K562 (cell line): ENCODE measurements at regions not wholly inside any gene's neighbourhood (a gene's known extent, or its start where the extent isn't known, plus 50 kb on each side); places are given as distances from the start of the nearest gene placed in this dataset.
A peak's percentile ranks its signal among the peaks of the same experiment; 100 is the strongest.

Source experiments
- ATAC-seq: fragments of 200-7000 bp; cut with Tn5 transposase; 3 replicates; pipeline ENCODE4 v1.9.1; 2020; ENCODE audit warnings: moderate library complexity
- BruUV-seq: library from RNA; stranded (reverse); fragments of 400-500 nt; replicated peaks from 2 replicates; lab custom pipeline; 2021; lab: Mats Ljungman, UMichigan
- CTCF ChIA-PET: fragments of 300-600 bp; formaldehyde crosslinking; extraction: SDS; loops from one replicate; lab custom pipeline; 2021; ENCODE audit warnings: low intra/inter-chr PET ratio; lab: Yijun Ruan, JAX
- POLR2A ChIA-PET: fragments of 300-600, 350-650 bp; sonication (Branson Sonifier 250); formaldehyde crosslinking; extraction: SDS; loops from one replicate; lab custom pipeline; 2021; ENCODE audit warnings: antibody characterized with exemption, inconsistent platforms; lab: Yijun Ruan, JAX
- DNase-seq, 4 experiments: peaks; one replicate each; pipeline versions ENCODE4 v3.0.0 to v3.0.0-alpha.2; 2011 to 2018; ENCODE audit warnings: low spot score in 3 of 4, mixed read lengths in 3 of 4; ENCODE audit errors: extremely low read depth in 1 of 4
- FAIRE-seq: peaks from 2 replicates; lab custom pipeline; 2011; peaks lifted over from hg19 to GRCh38; lab: Jason Lieb, UNC
- H2AFZ ChIP-seq: 2 replicates; pipeline ENCODE4 v1.6.0; 2011; ENCODE audit warnings: low read depth, low read length, control low read depth, inconsistent platforms
- H3K27ac ChIP-seq: fragments of 200-600 bp; 3 replicates; pipeline ENCODE4 v1.8.0; 2011; ENCODE audit warnings: low read depth, mild to moderate bottlenecking, control low read depth, inconsistent platforms, low read length, moderate library complexity, mixed read lengths; ENCODE audit errors: extremely low read depth
- H3K27me3 ChIP-seq, 2 experiments: fragments of 300-600 bp in 1 of 2; 2 replicates in 1 of 2; 3 replicates in 1 of 2; pipeline versions ENCODE4 v1.6.0 to v1.8.0; 2011; ENCODE audit warnings: inconsistent platforms in 2 of 2, low read length in 2 of 2, mild to moderate bottlenecking in 1 of 2, mixed read lengths in 1 of 2, moderate library complexity in 1 of 2; ENCODE audit not compliant: control insufficient read depth in 2 of 2, insufficient read depth in 2 of 2
- H3K36me3 ChIP-seq: fragments of 300-600 bp; 3 replicates; pipeline ENCODE4 v1.8.0; 2011; ENCODE audit warnings: mild to moderate bottlenecking, low read length, inconsistent platforms; ENCODE audit not compliant: control insufficient read depth, insufficient read depth
- H3K4me1 ChIP-seq, 2 experiments: fragments of 200-600 bp in 1 of 2; replicated peaks in 1 of 2; 2 replicates in 1 of 2; 3 replicates in 1 of 2; pipeline versions ENCODE4 v1.5.1 to v1.8.0; 2011; ENCODE audit warnings: inconsistent platforms in 2 of 2, low read length in 2 of 2, mild to moderate bottlenecking in 1 of 2, mixed read lengths in 1 of 2, moderate library complexity in 1 of 2; ENCODE audit not compliant: control insufficient read depth in 2 of 2, insufficient read depth in 2 of 2
- H3K4me2 ChIP-seq: 2 replicates; pipeline ENCODE4 v1.6.1; 2011; ENCODE audit warnings: low read length, control low read depth, inconsistent platforms, mixed read lengths; ENCODE audit not compliant: insufficient read depth
- H3K4me3 ChIP-seq: fragments of 200-600 bp; sonication (generic), shearing (Covaris generic); 2 replicates; pipeline ENCODE4 v1.5.1; 2016; ENCODE audit warnings: control low read depth, inconsistent platforms
- H3K79me2 ChIP-seq: fragments of 200-600 bp; 3 replicates; pipeline ENCODE4 v1.8.0; 2011; ENCODE audit warnings: low read length, inconsistent platforms; ENCODE audit not compliant: control insufficient read depth, insufficient read depth
- H3K9ac ChIP-seq, 2 experiments: 2 replicates each; pipeline versions ENCODE4 v1.6.0 to v1.6.1; 2011; ENCODE audit warnings: low read depth in 2 of 2, low read length in 2 of 2, control low read depth in 1 of 2, inconsistent platforms in 1 of 2, mild to moderate bottlenecking in 1 of 2, mixed read lengths in 1 of 2; ENCODE audit not compliant: insufficient read depth in 1 of 2
- H3K9me1 ChIP-seq: one replicate; pipeline ENCODE4 v1.6.0; 2011; ENCODE audit warnings: inconsistent platforms, mild to moderate bottlenecking, low read length, moderate library complexity; ENCODE audit not compliant: control insufficient read depth, insufficient read depth
- H3K9me3 ChIP-seq: replicated peaks from 2 replicates; pipeline ENCODE4 v1.5.1; 2011; ENCODE audit warnings: low read depth, low read length, inconsistent platforms; ENCODE audit not compliant: control insufficient read depth, insufficient read depth
- H4K20me1 ChIP-seq: replicated peaks from 2 replicates; pipeline ENCODE4 v1.6.1; 2011; ENCODE audit warnings: low read length, inconsistent platforms, mixed read lengths; ENCODE audit not compliant: control insufficient read depth, insufficient read depth
- E2F3 ChIP-seq: fragments of 250-450 bp; sonication (Bioruptor Pico); IDR thresholded peaks from 2 replicates; pipeline ENCODE4 v1.4.0; 2020; ENCODE audit warnings: mild to moderate bottlenecking
- ETV5 ChIP-seq: sonication (generic); formaldehyde crosslinking; IDR thresholded peaks from 2 replicates; pipeline ENCODE4 v1.4.0; 2020; ENCODE audit warnings: low read depth, mild to moderate bottlenecking, missing genetic modification reagents
- FOXA3 ChIP-seq, 2 experiments: fragments of 450-650 bp in 1 of 2; sonication (generic) in 1 of 2; formaldehyde crosslinking; IDR thresholded peaks in 1 of 2; conservative IDR thresholded peaks in 1 of 2; 2 replicates each; pipeline versions ENCODE4 v1.4.0 to v1.8.0; 2020 to 2022; ENCODE audit warnings: mild to moderate bottlenecking in 2 of 2, missing genetic modification reagents in 1 of 2
- NR2C2 ChIP-seq, 2 experiments: fragments of 200-800 bp in 1 of 2; sonication (Bioruptor generic) in 1 of 2; sonication (generic) in 1 of 2; formaldehyde crosslinking in 1 of 2; IDR thresholded peaks; 2 replicates each; pipeline versions ENCODE4 v1.6.1 to v1.8.0; 2016 to 2022; ENCODE audit warnings: mild to moderate bottlenecking in 1 of 2, missing compliant biosample characterization in 1 of 2, missing genetic modification characterization in 1 of 2, missing genetic modification reagents in 1 of 2
- POLR3A ChIP-seq: IDR thresholded peaks from 2 replicates; pipeline ENCODE4 v1.6.1; 2011; ENCODE audit warnings: borderline replicate concordance, mild to moderate bottlenecking, moderate library complexity; ENCODE audit not compliant: insufficient read length, insufficient read depth; ENCODE audit errors: extremely low read depth
- WHSC1 ChIP-seq: IDR thresholded peaks from one replicate; pipeline ENCODE4 v1.6.1; 2012; ENCODE audit warnings: low read length, control low read depth, inconsistent platforms
- ZKSCAN3 ChIP-seq: fragments of 250-450 bp; sonication (Bioruptor Pico); IDR thresholded peaks from 2 replicates; pipeline ENCODE4 v1.4.0; 2020
- ZNF184 ChIP-seq: sonication (generic); formaldehyde crosslinking; IDR thresholded peaks from 2 replicates; pipeline ENCODE4 v1.5.0; 2020; ENCODE audit warnings: missing genetic modification reagents
- ZNF589 ChIP-seq: fragments of 200-800 bp; sonication (Bioruptor generic); IDR thresholded peaks from 2 replicates; pipeline ENCODE4 v1.6.1; 2016; ENCODE audit warnings: low read depth, missing genetic modification characterization, missing compliant biosample characterization
- WGBS: fragments of 100-300 bp; shearing (Covaris generic); methylation state at CpG from one replicate; pipeline ENCODE4 v1.1.6; 2016; ENCODE audit warnings: low coverage, mixed read lengths; ENCODE audit not compliant: insufficient coverage; ENCODE audit errors: missing lambda C conversion rate; 5-methylcytosine and 5-hydroxymethylcytosine counted together
- in situ Hi-C: fragments of 300-500 bp; cut with MboI; formaldehyde crosslinking; loops from 4 replicates; pipeline ENCODE4 v1.15.0; 2018; ENCODE audit warnings: inconsistent platforms, mixed read lengths
- intact Hi-C: fragments of 100-400 bp; cut with micrococcal nuclease; formaldehyde crosslinking; loops from 2 replicates; pipeline ENCODE4 v1.14.2; 2022
- TF ChIP-seq, protein P1 (sequence below): fragments of 200-400 bp; formaldehyde crosslinking; IDR thresholded peaks from 2 replicates; pipeline ENCODE4 v1.6.1; 2017; ENCODE audit warnings: mild to moderate bottlenecking, low read depth, low read length, moderate library complexity
- TF ChIP-seq, protein P2 (sequence below), 2 experiments: fragments of 450-650 bp in 1 of 2; IDR thresholded peaks; 2 replicates each; pipeline ENCODE4 v1.6.1; 2011 to 2017; ENCODE audit warnings: low read depth in 2 of 2, antibody characterized with exemption in 1 of 2, borderline replicate concordance in 1 of 2, low read length in 1 of 2, mild to moderate bottlenecking in 1 of 2, mixed read lengths in 1 of 2; ENCODE audit not compliant: control insufficient read depth in 1 of 2
- TF ChIP-seq, protein P3 (sequence below): sonication (generic); formaldehyde crosslinking; IDR thresholded peaks from 2 replicates; pipeline ENCODE4 v1.9.0; 2022; ENCODE audit warnings: mild to moderate bottlenecking, missing genetic modification reagents

DNA sequence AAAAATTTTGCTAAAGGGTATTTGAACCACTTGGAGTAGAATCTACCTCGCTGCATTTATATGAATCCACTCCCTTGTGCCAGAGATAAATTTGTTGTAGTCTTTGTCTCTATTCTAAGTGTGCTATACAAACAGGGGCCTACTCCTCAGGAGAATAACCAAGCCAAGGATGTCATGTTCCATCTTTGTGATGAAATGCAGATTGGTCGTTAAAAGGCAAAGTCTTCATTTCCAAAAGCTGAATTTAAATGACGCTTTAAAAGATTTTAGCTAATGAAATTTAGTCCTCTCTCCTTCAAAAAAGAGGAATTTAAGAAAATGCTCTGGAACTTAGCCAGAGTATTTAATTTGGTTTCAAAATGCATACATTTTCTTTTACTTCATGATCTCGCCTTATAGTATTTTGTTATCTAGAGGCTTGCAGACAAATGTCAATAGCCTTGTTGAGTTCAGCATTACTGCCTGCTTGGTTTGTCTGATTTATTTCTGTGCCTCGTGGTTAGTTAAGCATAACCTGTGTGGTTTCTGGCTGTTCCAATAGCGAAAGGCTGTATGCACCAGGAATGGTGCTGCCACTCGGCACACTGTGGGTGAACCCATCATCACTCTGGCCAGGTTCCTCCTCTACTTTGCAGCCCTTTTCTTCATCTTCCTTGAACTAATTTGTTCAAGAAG, 417.6 kb downstream of the ZNF521 start:
- DNase-seq (no peak), ATAC-seq (no peak), FAIRE-seq (peak; percentile 40)
- intact Hi-C loops: no loop called here
- Histone ChIP-seq H3K27ac (no peak overlapping the region), H3K4me3 (no peak overlapping the region), H3K36me3 (no peaks in the 10 kb centered on the region), H3K27me3 (no peaks in the 10 kb centered on the region), H4K20me1 (no peaks in the 10 kb centered on the region), H3K9me1 (no peaks in the 10 kb centered on the region), H3K9me3 (no peaks in the 10 kb centered on the region; the same call in 1 of the 2 replicates), H2AFZ (no peak overlapping the region), H3K4me1 (no peaks in the 10 kb centered on the region), H3K4me2 (no peak overlapping the region), H3K79me2 (no peaks in the 10 kb centered on the region), H3K9ac (no peak overlapping the region)
- in situ Hi-C loops: no loop called here
- BruUV-seq: no TSS peak
- no peak for TF ChIP-seq ZNF589
- TF ChIP-seq ETV5 (CRISPR knock-in tag): no peak
- TF ChIP-seq ZNF184: no peak
- TF ChIP-seq, protein P1, sequence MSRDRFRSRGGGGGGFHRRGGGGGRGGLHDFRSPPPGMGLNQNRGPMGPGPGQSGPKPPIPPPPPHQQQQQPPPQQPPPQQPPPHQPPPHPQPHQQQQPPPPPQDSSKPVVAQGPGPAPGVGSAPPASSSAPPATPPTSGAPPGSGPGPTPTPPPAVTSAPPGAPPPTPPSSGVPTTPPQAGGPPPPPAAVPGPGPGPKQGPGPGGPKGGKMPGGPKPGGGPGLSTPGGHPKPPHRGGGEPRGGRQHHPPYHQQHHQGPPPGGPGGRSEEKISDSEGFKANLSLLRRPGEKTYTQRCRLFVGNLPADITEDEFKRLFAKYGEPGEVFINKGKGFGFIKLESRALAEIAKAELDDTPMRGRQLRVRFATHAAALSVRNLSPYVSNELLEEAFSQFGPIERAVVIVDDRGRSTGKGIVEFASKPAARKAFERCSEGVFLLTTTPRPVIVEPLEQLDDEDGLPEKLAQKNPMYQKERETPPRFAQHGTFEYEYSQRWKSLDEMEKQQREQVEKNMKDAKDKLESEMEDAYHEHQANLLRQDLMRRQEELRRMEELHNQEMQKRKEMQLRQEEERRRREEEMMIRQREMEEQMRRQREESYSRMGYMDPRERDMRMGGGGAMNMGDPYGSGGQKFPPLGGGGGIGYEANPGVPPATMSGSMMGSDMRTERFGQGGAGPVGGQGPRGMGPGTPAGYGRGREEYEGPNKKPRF: no peak
- no peak for TF ChIP-seq POLR3A
- TF ChIP-seq E2F3 (CRISPR knock-in tag): no peak
- no peak for TF ChIP-seq NR2C2 (CRISPR knock-in tag; IDR thresholded peaks at IDR 0.05)
- TF ChIP-seq NR2C2 (tag; IDR thresholded peaks at IDR 0.05): no peak
- TF ChIP-seq ZKSCAN3 (CRISPR knock-in tag): no peak
- no peak for TF ChIP-seq FOXA3 (CRISPR knock-in tag; conservative IDR thresholded peaks at IDR 0.05 in 1 of 2, IDR thresholded peaks at IDR 0.05 in 1 of 2)
- TF ChIP-seq WHSC1: no peak
- TF ChIP-seq, protein P2, sequence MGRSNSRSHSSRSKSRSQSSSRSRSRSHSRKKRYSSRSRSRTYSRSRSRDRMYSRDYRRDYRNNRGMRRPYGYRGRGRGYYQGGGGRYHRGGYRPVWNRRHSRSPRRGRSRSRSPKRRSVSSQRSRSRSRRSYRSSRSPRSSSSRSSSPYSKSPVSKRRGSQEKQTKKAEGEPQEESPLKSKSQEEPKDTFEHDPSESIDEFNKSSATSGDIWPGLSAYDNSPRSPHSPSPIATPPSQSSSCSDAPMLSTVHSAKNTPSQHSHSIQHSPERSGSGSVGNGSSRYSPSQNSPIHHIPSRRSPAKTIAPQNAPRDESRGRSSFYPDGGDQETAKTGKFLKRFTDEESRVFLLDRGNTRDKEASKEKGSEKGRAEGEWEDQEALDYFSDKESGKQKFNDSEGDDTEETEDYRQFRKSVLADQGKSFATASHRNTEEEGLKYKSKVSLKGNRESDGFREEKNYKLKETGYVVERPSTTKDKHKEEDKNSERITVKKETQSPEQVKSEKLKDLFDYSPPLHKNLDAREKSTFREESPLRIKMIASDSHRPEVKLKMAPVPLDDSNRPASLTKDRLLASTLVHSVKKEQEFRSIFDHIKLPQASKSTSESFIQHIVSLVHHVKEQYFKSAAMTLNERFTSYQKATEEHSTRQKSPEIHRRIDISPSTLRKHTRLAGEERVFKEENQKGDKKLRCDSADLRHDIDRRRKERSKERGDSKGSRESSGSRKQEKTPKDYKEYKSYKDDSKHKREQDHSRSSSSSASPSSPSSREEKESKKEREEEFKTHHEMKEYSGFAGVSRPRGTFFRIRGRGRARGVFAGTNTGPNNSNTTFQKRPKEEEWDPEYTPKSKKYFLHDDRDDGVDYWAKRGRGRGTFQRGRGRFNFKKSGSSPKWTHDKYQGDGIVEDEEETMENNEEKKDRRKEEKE (IDR thresholded peaks at IDR 0.05; ENCODE audit: borderline replicate concordance in 1 of 2, control insufficient read depth in 1 of 2, low read depth in 2 of 2, low read length in 1 of 2): no peak
- TF ChIP-seq, protein P3, sequence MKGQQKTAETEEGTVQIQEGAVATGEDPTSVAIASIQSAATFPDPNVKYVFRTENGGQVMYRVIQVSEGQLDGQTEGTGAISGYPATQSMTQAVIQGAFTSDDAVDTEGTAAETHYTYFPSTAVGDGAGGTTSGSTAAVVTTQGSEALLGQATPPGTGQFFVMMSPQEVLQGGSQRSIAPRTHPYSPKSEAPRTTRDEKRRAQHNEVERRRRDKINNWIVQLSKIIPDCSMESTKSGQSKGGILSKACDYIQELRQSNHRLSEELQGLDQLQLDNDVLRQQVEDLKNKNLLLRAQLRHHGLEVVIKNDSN (CRISPR knock-in tag): no peak
- POLR2A ChIA-PET: no interaction called here
- 2% methylated on average over 7 of the region's 7 CpGs for WGBS
- CTCF ChIA-PET: no interaction called here
